GM21723 (cell line): ENCODE measurements at regions not wholly inside any gene's neighbourhood (a gene's known extent, or its start where the extent isn't known, plus 50 kb on each side); places are given as distances from the start of the nearest gene placed in this dataset.
"Not testable (repeated sequence)": the region's sequence is repeated elsewhere in the genome, so short reads cannot be mapped to it uniquely, and the experiment has no call there.

ENCODE experiments used
- ATAC-seq: cut with Tn5 transposase; IDR thresholded peaks from one replicate; pipeline ENCODE4 v1.9.1; 2021; ENCODE audit warnings: mild to moderate bottlenecking, moderate library complexity; ENCODE audit not compliant: unreplicated experiment

GRCh38 chr3:190995156-190995555 is 132.7 kb upstream of the GMNC start:
- ATAC-seq: no peak

- ATAC-seq: no peak
These were observed 128.4 kb upstream of the GMNC start for GRCh38 chr3:190990898-190991297.

- ATAC-seq: no peak
These were observed 126.7 kb upstream of the GMNC start for GRCh38 chr3:190989218-190989617.

GRCh38 chr3:190988102-190988501 is 125.6 kb upstream of the GMNC start:
- no peak for ATAC-seq

- ATAC-seq: no peak
These were observed 122.2 kb upstream of the GMNC start for GRCh38 chr3:190984502-190985244.

- no peak for ATAC-seq
These were observed 121.4 kb upstream of the GMNC start for GRCh38 chr3:190983875-190984274.

- ATAC-seq: no peak
These were observed 111.3 kb upstream of the GMNC start for GRCh38 chr3:190973771-190974170.

GRCh38 chr3:190972840-190973270 is 110.4 kb upstream of the GMNC start:
- ATAC-seq: no peak

- ATAC-seq: no peak
These were observed 109.7 kb upstream of the GMNC start for GRCh38 chr3:190972196-190972595.

- no peak for ATAC-seq
These were observed 108.1 kb upstream of the GMNC start for GRCh38 chr3:190970560-190970959.

- no peak for ATAC-seq
These were observed 106.1 kb upstream of the GMNC start for GRCh38 chr3:190968616-190969015.

- ATAC-seq: not testable (repeated sequence)
These were observed 102.4 kb upstream of the GMNC start for GRCh38 chr3:190964931-190965330.

GRCh38 chr3:190959077-190959476 is 96.6 kb upstream of the GMNC start:
- ATAC-seq: no peak

- ATAC-seq: no peak
These were observed 79.3 kb upstream of the GMNC start for GRCh38 chr3:190941694-190942260.

- ATAC-seq: not testable (repeated sequence)
These were observed 72.1 kb upstream of the GMNC start for GRCh38 chr3:190934616-190935015.

GRCh38 chr3:190926619-190927018 is 64.1 kb upstream of the GMNC start:
- ATAC-seq: no peak

GRCh38 chr3:190912736-190913135 is 50.2 kb upstream of the GMNC start:
- ATAC-seq: no peak
